ENCODE measurements at regions not wholly inside any gene's neighbourhood (a gene's known extent, or its start where the extent isn't known, plus 50 kb on each side); places are given as distances from the start of the nearest gene placed in this dataset.
"Not testable (repeated sequence)": the region's sequence is repeated elsewhere in the genome, so short reads cannot be mapped to it uniquely, and the experiment has no call there.

DNA sequence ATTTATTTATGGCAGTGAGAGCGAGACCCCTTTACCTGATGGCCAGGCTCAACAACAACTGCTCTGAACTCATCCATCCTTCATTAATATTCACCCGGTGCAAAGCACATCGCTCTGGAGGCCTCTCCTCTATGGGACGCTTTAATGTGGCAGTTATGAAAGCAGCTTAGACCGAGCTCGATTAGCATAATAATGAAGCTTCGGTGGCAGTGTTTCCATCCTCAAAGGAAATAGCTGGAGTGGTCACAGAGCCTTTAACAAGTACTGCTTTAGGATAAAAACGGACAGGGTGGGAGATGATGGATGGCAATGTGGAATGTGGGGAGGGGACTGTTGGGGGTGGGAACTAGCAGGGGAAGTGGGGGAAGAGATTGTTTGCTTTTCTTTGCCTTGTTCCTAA, 243.9 kb downstream of the SLC4A3 start:
- in situ Hi-C loops (cut with MboI; ENCODE audit: low pct_unique_long_range_greater_than_20kb, low sequenced_read_pairs, unreplicated experiment): no loop called here
- TF ChIP-seq, protein P1, sequence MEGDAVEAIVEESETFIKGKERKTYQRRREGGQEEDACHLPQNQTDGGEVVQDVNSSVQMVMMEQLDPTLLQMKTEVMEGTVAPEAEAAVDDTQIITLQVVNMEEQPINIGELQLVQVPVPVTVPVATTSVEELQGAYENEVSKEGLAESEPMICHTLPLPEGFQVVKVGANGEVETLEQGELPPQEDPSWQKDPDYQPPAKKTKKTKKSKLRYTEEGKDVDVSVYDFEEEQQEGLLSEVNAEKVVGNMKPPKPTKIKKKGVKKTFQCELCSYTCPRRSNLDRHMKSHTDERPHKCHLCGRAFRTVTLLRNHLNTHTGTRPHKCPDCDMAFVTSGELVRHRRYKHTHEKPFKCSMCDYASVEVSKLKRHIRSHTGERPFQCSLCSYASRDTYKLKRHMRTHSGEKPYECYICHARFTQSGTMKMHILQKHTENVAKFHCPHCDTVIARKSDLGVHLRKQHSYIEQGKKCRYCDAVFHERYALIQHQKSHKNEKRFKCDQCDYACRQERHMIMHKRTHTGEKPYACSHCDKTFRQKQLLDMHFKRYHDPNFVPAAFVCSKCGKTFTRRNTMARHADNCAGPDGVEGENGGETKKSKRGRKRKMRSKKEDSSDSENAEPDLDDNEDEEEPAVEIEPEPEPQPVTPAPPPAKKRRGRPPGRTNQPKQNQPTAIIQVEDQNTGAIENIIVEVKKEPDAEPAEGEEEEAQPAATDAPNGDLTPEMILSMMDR (IDR thresholded peaks at IDR 0.05; ENCODE audit: extremely low read depth, insufficient read depth, missing control alignments): no peak
- no peak for DNase-seq (ENCODE audit: low spot score)

DNA sequence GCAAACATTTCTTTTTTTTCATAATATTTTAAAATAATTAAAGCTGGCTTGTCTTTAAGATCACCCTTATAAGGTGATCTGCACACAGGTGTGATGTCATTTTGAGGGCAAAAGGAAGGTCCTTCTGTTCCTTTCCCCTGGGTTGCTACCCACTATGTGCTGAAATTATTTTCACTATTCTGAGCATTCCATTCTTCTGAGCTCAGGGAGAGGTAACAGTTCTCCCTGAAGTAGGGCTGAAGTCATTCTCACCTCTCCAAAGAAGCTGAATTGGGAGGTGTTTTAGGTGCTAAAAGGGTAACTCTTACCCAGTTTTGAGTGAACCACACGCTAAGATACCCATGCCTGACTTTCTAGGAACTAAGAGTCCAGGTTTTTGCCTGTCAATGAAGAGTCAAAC, 247.6 kb downstream of the SLC4A3 start:
- TF ChIP-seq, protein P1 (IDR thresholded peaks at IDR 0.05; ENCODE audit: extremely low read depth, insufficient read depth, missing control alignments): no peak
- no peak for DNase-seq (ENCODE audit: low spot score)
- in situ Hi-C loops (cut with MboI; ENCODE audit: low pct_unique_long_range_greater_than_20kb, low sequenced_read_pairs, unreplicated experiment): no loop called here

DNA sequence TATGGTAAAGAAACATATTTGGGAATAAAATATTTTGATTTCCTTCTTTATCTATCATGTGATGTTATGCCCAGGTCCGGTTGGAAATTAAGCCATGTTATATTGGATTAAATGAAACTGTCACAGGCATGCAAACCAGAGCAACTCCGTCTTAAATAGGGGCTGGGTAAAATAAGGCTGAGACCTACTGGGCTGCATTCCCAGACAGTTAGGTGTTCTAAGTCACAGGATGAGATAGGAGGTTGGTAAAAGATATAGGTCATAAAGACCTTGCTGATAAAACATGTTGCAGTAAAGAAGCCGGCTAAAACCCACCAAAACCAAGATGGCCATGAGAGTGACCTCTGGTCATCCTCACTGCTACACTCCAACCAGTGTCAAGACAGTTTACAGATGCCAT, 248.6 kb downstream of the SLC4A3 start:
- in situ Hi-C loops (cut with MboI; ENCODE audit: low pct_unique_long_range_greater_than_20kb, low sequenced_read_pairs, unreplicated experiment); DNase-seq (ENCODE audit: low spot score): not testable (repeated sequence)

DNA sequence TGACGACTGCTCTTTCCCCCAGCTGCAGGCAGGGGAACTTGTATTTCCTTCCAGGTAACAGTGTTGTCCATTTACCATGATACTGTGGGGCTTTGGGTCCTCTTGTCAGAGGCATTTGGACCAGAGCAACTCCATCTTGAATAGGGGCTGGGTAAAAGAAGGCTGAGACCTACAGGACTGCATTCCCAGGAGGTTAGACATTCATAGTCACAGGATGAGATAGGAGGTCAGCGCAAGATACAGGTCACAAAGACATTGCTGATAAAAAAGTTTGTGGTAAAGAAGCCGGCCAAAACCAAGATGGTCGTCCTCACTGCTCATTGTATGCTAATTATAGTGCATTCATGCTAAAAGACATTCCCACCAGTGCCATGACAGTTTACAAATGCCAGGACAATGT, 249.5 kb downstream of the SLC4A3 start:
- TF ChIP-seq, protein P1 (IDR thresholded peaks at IDR 0.05; ENCODE audit: extremely low read depth, insufficient read depth, missing control alignments): no peak
- in situ Hi-C loops (cut with MboI; ENCODE audit: low pct_unique_long_range_greater_than_20kb, low sequenced_read_pairs, unreplicated experiment): no loop called here
- no peak for DNase-seq (ENCODE audit: low spot score)

DNA sequence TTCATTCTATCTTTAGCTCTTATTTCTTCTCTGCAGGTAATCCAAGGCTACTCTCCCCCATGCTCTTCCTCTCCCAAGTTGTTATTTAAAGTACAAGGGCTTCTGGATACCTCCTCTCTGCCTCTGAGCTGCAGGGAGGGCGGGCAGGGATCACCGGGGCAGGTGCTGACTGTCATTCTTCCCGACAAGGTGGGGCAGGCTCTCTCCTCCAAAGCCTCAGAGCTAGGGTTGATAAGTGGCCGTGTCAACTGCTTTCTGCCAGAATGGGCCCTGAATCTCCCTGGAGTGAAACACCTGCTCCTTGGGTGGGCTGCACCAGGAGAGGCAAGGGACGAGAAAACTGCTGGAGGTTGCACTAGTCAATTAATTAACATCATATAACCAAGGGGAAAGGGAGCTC, 250.3 kb downstream of the SLC4A3 start:
- in situ Hi-C loops (cut with MboI; ENCODE audit: low pct_unique_long_range_greater_than_20kb, low sequenced_read_pairs, unreplicated experiment): no loop called here
- TF ChIP-seq, protein P1 (IDR thresholded peaks at IDR 0.05; ENCODE audit: extremely low read depth, insufficient read depth, missing control alignments): no peak
- no peak for DNase-seq (ENCODE audit: low spot score)

DNA sequence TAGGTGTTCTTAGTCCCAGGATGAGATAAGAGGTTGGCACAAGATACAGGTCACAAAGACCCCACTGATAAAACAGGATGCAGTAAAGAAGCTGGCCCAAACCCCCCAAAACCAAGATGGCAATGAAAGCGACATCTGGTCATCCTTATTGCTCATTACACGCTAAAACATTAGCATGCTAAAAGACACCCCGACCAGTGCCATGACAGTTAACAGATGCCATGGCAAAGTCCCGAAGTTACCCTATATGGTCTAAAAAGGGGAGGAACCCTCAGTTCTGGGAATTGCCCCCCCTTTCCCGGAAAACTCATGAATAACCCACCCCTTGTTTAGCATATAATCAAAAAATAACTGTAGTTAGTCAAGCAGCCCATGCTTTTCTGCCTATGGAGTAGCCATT, 251.1 kb downstream of the SLC4A3 start:
- DNase-seq (ENCODE audit: low spot score): no peak
- in situ Hi-C loops (cut with MboI; ENCODE audit: low pct_unique_long_range_greater_than_20kb, low sequenced_read_pairs, unreplicated experiment): no loop called here
- TF ChIP-seq, protein P1 (IDR thresholded peaks at IDR 0.05; ENCODE audit: extremely low read depth, insufficient read depth, missing control alignments): no peak

DNA sequence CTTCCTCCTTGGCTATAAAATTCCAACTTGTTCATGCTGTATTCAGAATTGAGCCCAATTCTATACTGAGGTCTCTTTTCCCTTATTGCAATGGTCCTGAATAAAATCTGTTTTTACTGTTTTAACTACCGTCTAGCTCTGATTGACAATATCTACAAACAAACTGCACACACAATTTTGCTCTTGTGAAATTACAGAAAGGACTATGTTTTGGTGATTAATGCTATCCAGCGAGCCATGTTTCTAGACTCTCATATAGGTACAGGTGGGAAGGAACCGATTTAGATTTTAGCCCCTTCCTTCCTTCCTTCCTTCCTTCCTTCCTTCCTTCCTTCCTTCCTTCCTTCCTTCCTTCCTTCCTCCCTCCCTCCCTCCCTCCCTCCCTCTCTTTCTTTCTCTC, 254.4 kb downstream of the SLC4A3 start:
- in situ Hi-C loops (cut with MboI; ENCODE audit: low pct_unique_long_range_greater_than_20kb, low sequenced_read_pairs, unreplicated experiment): no loop called here

More for the DNA sequence above, 254.4 kb downstream of the SLC4A3 start:
- TF ChIP-seq, protein P1 (IDR thresholded peaks at IDR 0.05; ENCODE audit: extremely low read depth, insufficient read depth, missing control alignments): no peak
- no peak for DNase-seq (ENCODE audit: low spot score)
